ENCODE measurements at regions not wholly inside any gene's neighbourhood (a gene's known extent, or its start where the extent isn't known, plus 50 kb on each side); places are given as distances from the start of the nearest gene placed in this dataset.

DNA sequence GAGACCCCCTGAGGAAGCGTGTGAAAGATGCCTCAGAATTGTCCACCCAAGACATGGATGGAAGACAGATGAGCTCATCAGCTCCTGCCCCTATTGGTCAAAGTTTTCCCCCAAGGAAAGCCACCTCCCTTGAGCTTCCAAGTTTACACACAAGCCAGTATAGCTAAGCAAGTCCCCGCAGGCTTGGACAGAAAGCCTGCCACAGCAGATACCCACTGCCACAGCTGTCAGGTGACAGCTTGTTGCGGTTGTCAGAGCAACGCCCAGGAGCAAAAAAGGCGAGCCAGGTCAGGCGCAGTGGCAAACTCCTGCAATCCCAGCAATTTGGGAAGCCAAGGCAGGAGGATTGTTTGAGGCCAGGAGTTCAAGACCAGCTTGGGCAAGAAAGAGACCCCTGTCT, 60.9 kb upstream of the IFNAR2 start:
- H3K27ac ChIP-seq: no peak overlapping the region
- intact Hi-C loops (cut with DNase I; ENCODE audit: low total_unique reads) (loop anchor here (10.0 kb wide), 1 partner anchor 1734 kb away; no protein-coding TSS in a partner anchor), in situ Hi-C loops (cut with MboI; ENCODE audit: low pct_ligation_motif_present in 1 of 4, low pct_unique_long_range_greater_than_20kb in 1 of 4, low sequenced_read_pairs in 3 of 4) (no loop called here)
- no peaks in the 10 kb centered on the region for H3K9me3 ChIP-seq
- H3K4me3 ChIP-seq: no peak overlapping the region
- DNase-seq: no peak
- no peaks in the 10 kb centered on the region for H3K36me3 ChIP-seq
- WGBS, 2 donors (ENCODE audit: low coverage in 1 of 2): 84% methylated on average over 6 of the region's 6 CpGs; no CpG with 5 or more reads in 1 of the 2 donors
- no peaks in the 10 kb centered on the region for H3K4me1 ChIP-seq
- peaks cover 38% of the 10 kb centered on the region for H3K27me3 ChIP-seq
- no peak for TF ChIP-seq EP300 (IDR thresholded peaks at IDR 0.05; ENCODE audit: low read depth)
- TF ChIP-seq POLR2A (IDR thresholded peaks at IDR 0.05): no peak
- TF ChIP-seq, protein P1, sequence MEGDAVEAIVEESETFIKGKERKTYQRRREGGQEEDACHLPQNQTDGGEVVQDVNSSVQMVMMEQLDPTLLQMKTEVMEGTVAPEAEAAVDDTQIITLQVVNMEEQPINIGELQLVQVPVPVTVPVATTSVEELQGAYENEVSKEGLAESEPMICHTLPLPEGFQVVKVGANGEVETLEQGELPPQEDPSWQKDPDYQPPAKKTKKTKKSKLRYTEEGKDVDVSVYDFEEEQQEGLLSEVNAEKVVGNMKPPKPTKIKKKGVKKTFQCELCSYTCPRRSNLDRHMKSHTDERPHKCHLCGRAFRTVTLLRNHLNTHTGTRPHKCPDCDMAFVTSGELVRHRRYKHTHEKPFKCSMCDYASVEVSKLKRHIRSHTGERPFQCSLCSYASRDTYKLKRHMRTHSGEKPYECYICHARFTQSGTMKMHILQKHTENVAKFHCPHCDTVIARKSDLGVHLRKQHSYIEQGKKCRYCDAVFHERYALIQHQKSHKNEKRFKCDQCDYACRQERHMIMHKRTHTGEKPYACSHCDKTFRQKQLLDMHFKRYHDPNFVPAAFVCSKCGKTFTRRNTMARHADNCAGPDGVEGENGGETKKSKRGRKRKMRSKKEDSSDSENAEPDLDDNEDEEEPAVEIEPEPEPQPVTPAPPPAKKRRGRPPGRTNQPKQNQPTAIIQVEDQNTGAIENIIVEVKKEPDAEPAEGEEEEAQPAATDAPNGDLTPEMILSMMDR (IDR thresholded peaks at IDR 0.05): no peak
- TF ChIP-seq POLR2AphosphoS5 (IDR thresholded peaks at IDR 0.05): no peak

DNA sequence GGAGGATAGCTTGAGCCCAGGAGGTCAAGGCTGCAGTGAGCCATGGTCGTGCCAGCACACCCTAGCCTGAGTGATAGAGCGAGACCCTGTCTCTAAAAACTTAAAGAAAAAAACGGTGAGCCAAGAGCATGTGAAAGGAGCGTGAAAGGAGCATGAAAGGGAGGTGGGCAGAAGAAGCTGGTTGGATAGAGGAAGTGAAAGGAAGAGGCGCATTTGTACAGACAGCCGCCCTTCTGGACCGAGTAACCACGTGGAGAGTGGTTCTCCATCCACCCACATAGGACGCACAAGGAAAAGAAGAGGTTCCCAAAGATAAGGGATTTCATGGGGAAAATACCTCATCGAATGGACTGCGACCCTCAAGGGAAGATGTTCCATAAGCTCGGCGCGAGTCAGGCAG, 60.4 kb upstream of the IFNAR2 start:
- no peak overlapping the region for H3K27ac ChIP-seq
- no peaks in the 10 kb centered on the region for H3K9me3 ChIP-seq
- DNase-seq: no peak
- H3K36me3 ChIP-seq: no peaks in the 10 kb centered on the region
- WGBS, 2 donors (ENCODE audit: low coverage in 1 of 2): 76 to 81% methylated on average over 8 to 14 of the region's 14 CpGs
- H3K4me1 ChIP-seq: no peaks in the 10 kb centered on the region
- intact Hi-C loops (cut with DNase I; ENCODE audit: low total_unique reads) (loop anchor here (10.0 kb wide), 1 partner anchor 1735 kb away; no protein-coding TSS in a partner anchor), in situ Hi-C loops (cut with MboI; ENCODE audit: low pct_ligation_motif_present in 1 of 4, low pct_unique_long_range_greater_than_20kb in 1 of 4, low sequenced_read_pairs in 3 of 4) (no loop called here)
- TF ChIP-seq, protein P1 (IDR thresholded peaks at IDR 0.05): no peak
- no peak for TF ChIP-seq POLR2AphosphoS5 (IDR thresholded peaks at IDR 0.05)
- no peak for TF ChIP-seq EP300 (IDR thresholded peaks at IDR 0.05; ENCODE audit: low read depth)
- no peak for TF ChIP-seq POLR2A (IDR thresholded peaks at IDR 0.05)
- no peak overlapping the region for H3K4me3 ChIP-seq
- H3K27me3 ChIP-seq: peaks cover 38% of the 10 kb centered on the region

DNA sequence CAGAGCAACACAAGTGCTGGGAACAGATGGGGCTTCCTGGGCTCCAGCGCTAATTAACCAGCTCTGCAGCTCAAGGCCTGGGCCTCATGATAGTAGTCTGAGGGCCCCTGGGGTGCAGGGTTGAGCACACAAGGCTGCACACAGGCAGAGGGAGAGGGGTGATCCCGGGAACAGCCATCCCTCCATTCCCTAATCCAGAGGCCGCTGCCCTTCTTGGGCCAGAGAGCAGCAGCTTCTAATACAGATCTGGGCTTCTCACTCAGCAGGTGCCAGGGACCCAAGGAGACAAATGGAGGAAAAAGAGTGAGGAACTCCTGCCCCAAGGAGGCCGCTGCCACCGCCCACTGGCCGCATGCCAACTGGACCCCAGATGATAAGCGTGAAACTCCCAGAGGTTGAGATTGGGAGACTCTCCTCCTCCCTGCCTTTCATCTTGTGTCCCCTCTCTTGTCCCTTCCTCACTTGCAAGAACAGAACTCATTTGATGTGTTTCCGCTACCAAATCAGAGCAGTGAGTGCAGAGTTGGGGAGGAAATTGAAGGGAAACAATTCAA, 58.0 kb upstream of the IFNAR2 start:
- TF ChIP-seq EP300 (IDR thresholded peaks at IDR 0.05; ENCODE audit: low read depth) (no peak), POLR2A (IDR thresholded peaks at IDR 0.05) (no peak), POLR2AphosphoS5 (IDR thresholded peaks at IDR 0.05) (no peak)
- TF ChIP-seq, protein P1 (IDR thresholded peaks at IDR 0.05): no peak
- in situ Hi-C loops (cut with MboI; ENCODE audit: low pct_ligation_motif_present in 1 of 4, low pct_unique_long_range_greater_than_20kb in 1 of 4, low sequenced_read_pairs in 3 of 4): no loop called here
- Histone ChIP-seq H3K27me3 (peaks cover 38% of the 10 kb centered on the region), H3K27ac (no peak overlapping the region), H3K4me1 (no peaks in the 10 kb centered on the region), H3K36me3 (no peaks in the 10 kb centered on the region), H3K4me3 (no peak overlapping the region), H3K9me3 (no peaks in the 10 kb centered on the region)
- intact Hi-C loops (cut with DNase I; ENCODE audit: low total_unique reads): no loop called here
- no peak for DNase-seq
- whole genome bisulfite sequencing, 2 donors (ENCODE audit: low coverage in 1 of 2): 69 to 86% methylated on average over 2 to 8 of the region's 8 CpGs

DNA sequence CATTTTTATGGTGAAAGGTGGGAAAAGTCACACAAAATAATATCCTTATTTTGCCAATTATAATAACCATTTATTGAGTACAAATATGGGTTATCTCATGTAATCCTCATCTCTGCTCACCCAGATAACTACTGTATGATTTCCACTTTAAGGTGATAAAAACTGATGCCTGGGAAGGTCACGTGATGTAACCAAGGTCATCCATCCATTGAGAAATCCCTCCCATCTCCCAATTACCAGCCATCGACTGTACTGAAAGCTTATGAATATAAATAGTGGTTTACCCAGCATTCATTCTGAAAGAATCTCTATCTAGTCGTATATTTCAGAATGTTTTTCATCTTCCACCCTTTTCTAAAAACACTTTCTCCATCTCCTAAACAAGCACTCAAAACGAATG, 55.0 kb upstream of the IFNAR2 start:
- Histone ChIP-seq H3K4me3 (no peak overlapping the region), H3K27me3 (peaks cover 22% of the 10 kb centered on the region), H3K36me3 (no peaks in the 10 kb centered on the region), H3K9me3 (no peaks in the 10 kb centered on the region), H3K27ac (no peak overlapping the region), H3K4me1 (no peaks in the 10 kb centered on the region)
- 51 to 67% methylated on average over 4 of the region's 4 CpGs for WGBS, 2 donors (ENCODE audit: low coverage in 1 of 2)
- TF ChIP-seq, protein P1 (IDR thresholded peaks at IDR 0.05): no peak
- TF ChIP-seq EP300 (IDR thresholded peaks at IDR 0.05; ENCODE audit: low read depth): no peak
- no peak for TF ChIP-seq POLR2AphosphoS5 (IDR thresholded peaks at IDR 0.05)
- TF ChIP-seq POLR2A (IDR thresholded peaks at IDR 0.05): no peak
- in situ Hi-C loops (cut with MboI; ENCODE audit: low pct_ligation_motif_present in 1 of 4, low pct_unique_long_range_greater_than_20kb in 1 of 4, low sequenced_read_pairs in 3 of 4) (no loop called here), intact Hi-C loops (cut with DNase I; ENCODE audit: low total_unique reads) (no loop called here)
- DNase-seq: no peak
